ENCODE measurements at regions not wholly inside any gene's neighbourhood (a gene's known extent, or its start where the extent isn't known, plus 50 kb on each side); places are given as distances from the start of the nearest gene placed in this dataset.

DNA sequence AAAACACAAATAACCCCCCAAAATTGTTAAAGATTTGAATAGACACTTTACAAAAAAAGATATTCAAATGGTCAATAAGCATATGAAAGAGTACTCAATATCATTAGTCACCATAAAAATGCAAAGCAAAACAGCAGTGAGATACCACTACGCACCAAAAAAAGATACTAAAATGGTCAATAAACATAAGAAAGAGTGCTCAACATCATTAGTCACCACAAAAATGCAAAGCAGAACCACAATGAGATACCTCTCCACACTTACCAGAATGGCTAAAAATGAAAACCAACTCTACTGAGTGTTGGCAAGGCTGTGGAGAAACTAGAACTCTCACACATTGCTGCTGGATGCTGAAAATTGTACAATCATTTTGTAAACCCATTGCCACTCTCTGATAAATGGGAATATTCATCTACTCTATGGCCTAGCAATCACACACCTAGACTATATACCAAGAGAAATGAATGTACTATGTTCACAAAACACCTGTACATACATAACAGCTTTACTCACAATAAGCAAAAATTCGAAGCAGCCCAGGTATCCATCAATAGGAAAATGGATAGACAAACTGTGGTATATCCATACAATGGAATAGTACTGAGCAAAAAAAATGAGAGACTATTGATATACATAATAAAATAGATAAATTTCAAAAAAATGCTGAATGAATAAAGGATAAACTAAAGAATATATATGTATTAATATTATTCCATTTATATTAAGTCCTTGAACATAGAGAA lies 205.0 kb upstream of the DAPK1 start:
- DNase-seq (ENCODE audit: insufficient read length, low spot score) (no peak), FAIRE-seq (no peak)
- no peak for TF ChIP-seq CTCF (IDR thresholded peaks at IDR 0.05; ENCODE audit: insufficient read depth, missing control alignments)

DNA sequence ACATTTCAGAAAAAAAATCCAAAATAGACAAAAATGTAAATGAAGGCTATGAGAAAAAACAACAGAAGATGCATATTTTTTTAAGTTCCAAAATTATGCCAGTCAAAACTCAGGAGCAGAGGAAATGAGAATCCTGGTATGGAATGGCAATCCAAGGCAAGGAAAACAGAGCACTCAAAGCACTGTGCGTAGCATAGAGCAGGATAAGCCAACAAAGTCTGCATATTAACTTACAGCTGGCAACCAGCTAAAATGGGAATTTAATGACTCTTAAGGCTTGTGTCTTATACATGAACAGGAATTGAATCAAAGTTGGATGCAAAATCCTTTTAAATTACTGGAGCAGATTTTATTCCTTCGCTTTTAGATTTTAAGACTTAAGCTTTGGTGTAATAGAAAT lies 203.5 kb upstream of the DAPK1 start:
- FAIRE-seq (no peak), DNase-seq (ENCODE audit: insufficient read length, low spot score) (no peak)
- no peak for TF ChIP-seq CTCF (IDR thresholded peaks at IDR 0.05; ENCODE audit: insufficient read depth, missing control alignments)

- no peak for FAIRE-seq
- no peak for DNase-seq (ENCODE audit: insufficient read length, low spot score)
- TF ChIP-seq CTCF (IDR thresholded peaks at IDR 0.05; ENCODE audit: insufficient read depth, missing control alignments): no peak
Measured at GRCh38 chr9:87300915-87301314, 196.8 kb upstream of the DAPK1 start.

GRCh38 chr9:87301371-87301770 lies 196.3 kb upstream of the DAPK1 start:
- DNase-seq (ENCODE audit: insufficient read length, low spot score) (no peak), FAIRE-seq (no peak)
- no peak for TF ChIP-seq CTCF (IDR thresholded peaks at IDR 0.05; ENCODE audit: insufficient read depth, missing control alignments)

DNA sequence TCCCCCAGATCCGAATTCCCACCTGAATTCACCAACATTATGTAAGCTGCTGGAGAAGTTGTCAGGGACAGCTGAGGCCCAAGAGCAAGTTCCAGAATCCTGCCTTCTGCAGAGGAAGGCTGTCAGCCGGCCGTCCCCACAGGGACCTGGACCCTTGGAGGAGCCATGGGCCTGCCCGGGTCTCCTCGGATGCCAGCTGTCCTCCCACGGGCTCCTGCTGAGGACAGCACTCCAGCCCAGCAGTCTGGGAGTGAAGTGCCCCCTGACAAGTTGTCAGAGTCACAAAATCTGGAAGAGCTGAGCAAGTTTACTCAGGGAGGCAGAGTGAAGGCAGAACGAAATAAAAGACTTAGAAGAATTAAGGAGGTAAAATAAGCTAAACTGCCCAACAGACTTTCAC lies 192.5 kb upstream of the DAPK1 start:
- DNase-seq (ENCODE audit: insufficient read length, low spot score) (no peak), FAIRE-seq (no peak)
- no peak for TF ChIP-seq CTCF (IDR thresholded peaks at IDR 0.05; ENCODE audit: insufficient read depth, missing control alignments)

DNA sequence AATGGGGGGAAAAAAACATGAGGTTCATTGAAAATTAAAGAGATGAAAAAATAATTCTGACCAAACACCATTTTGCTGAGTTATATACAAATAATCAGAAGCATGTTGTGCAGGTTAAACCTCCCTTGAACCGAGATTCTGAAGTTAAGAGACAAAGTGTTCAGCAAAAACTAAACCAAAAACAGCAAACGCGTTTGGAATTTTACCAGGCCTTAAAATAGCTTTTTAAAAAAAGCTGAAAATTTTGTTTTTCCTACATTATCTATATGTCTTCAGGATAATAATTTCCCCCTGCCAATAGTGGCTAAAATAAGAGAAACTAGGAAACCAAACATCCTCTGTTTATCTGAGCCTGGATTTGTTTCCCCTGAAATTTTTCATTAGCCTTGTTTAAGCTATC lies 191.7 kb upstream of the DAPK1 start:
- FAIRE-seq (no peak), DNase-seq (ENCODE audit: insufficient read length, low spot score) (no peak)
- TF ChIP-seq CTCF (IDR thresholded peaks at IDR 0.05; ENCODE audit: insufficient read depth, missing control alignments): no peak

DNA sequence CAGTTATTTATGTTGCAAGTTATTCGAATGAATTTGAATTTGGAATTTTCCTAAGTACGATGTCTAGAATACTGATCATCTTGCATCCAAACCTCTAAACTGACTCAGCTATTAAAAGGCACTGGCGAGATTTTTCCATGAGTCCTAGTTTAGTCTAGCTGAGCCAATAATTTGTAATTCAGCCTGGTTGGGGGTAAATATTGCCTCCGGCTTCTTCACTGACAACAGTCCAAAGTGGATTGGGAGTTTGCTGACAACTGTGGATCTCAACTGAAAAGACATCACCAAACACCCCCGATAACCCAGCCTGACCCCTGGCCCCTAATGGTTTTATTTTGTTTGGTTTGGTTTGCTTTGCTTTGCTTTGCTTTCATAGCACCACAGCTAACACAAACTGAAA lies 189.8 kb upstream of the DAPK1 start:
- FAIRE-seq (no peak), DNase-seq (ENCODE audit: insufficient read length, low spot score) (no peak)
- TF ChIP-seq CTCF (IDR thresholded peaks at IDR 0.05; ENCODE audit: insufficient read depth, missing control alignments): no peak
